Body of pancreas (tissue), 4 donors: ENCODE measurements at regions not wholly inside any gene's neighbourhood (a gene's known extent, or its start where the extent isn't known, plus 50 kb on each side); places are given as distances from the start of the nearest gene placed in this dataset.

Experiments used
- ATAC-seq: fragments of 150-250 bp; one replicate; pipeline ENCODE4 v1.9.1; 2016
- DNase-seq, 4 donors: peaks; one replicate each; pipeline ENCODE4 v3.0.0-alpha.2; 2019
- H3K27ac ChIP-seq, 4 donors: fragments of 200-600 bp; sonication (generic); 1 replicate in 3 of 4; 2 replicates in 1 of 4; pipeline versions ENCODE4 v1.5.1 to v1.6.1; 2016 to 2019; ENCODE audit warnings: mild to moderate bottlenecking in 1 of 4, mixed read lengths in 1 of 4, moderate library complexity in 1 of 4
- H3K27me3 ChIP-seq, 2 donors: fragments of 200-600 bp; sonication (generic); one replicate each; pipeline ENCODE4 v1.6.0; 2016; ENCODE audit warnings: mild to moderate bottlenecking in 1 of 2
- H3K36me3 ChIP-seq, 2 donors: fragments of 200-600 bp; sonication (generic); replicated peaks in 1 of 2; 2 replicates each; pipeline ENCODE4 v1.5.1; 2016; ENCODE audit warnings: low read depth in 2 of 2; ENCODE audit not compliant: insufficient read depth in 1 of 2
- H3K4me1 ChIP-seq: fragments of 200-600 bp; sonication (generic); one replicate; pipeline ENCODE4 v1.6.0; 2016
- H3K4me3 ChIP-seq, 2 donors: fragments of 200-600 bp; sonication (generic); 1 replicate in 1 of 2; 2 replicates in 1 of 2; pipeline ENCODE4 v1.5.1; 2016 to 2019
- H3K9me3 ChIP-seq, 3 donors: fragments of 200-600 bp; sonication (generic); 1 replicate in 2 of 3; 2 replicates in 1 of 3; pipeline ENCODE4 v1.5.1; 2016
- POLR2A ChIP-seq, 3 donors: fragments of 450-650 bp; IDR thresholded peaks; one replicate each; pipeline ENCODE4 v1.6.1; 2016; ENCODE audit warnings: antibody characterized with exemption in 3 of 3, mild to moderate bottlenecking in 2 of 3
- WGBS, 2 donors: methylation state at CpG; one replicate each; pipeline ENCODE4 v1.1.5; 2017; 5-methylcytosine and 5-hydroxymethylcytosine counted together
- intact Hi-C: fragments of 100-400 bp; cut with DNase I; formaldehyde crosslinking; loops from one replicate; pipeline ENCODE4 v1.15.1; 2023
- TF ChIP-seq, protein P1 (sequence below), 7 experiments: fragments of 450-650 bp in 4 of 7; fragments of 200-600 bp in 3 of 7; sonication (generic) in 3 of 7; IDR thresholded peaks; one replicate each; pipeline ENCODE4 v1.5.1; 2016 to 2019; ENCODE audit warnings: antibody characterized with exemption in 7 of 7

DNA sequence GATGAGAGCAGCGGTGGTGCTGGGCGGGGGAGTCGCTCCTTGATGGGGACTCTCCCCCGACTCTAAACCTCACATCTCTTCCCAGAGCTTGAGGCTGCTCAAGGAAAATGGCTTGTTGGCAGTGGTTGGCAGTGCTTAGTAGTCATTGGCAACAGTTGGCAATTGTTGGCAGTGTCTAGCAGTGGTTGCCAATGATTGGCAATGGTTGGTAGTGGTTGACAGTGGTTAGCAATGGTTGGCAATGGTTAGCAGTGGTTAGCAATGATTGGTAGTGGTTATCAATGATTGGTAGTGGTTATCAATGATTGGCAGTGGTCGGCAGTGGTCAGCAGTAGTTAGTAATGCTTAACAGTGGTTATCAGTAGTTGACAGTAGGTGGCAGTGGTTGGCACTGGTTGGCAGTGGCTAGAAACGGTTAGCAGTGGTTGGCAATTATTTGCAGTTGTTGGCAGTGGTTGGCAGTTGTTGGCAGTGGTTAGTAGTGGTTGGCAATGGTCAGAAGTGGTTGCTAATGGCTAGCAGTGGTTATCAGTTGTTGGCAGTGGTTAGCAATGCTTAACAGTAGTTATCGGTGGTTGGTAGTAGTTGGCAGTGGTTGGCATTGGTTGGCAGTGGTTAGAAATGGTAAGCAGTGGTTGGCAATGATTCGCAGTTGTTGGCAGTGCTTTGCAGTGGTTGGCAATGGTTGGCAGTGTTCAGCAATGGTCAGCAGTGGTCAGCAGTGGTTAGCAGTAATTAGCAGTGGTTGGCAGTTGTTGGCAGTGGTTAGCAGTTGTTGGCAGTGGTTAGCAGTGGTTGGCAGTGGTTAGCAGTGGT is 85.4 kb upstream of the OTOS start:
- TF ChIP-seq POLR2A (IDR thresholded peaks at IDR 0.05) = no peak
- TF ChIP-seq, protein P1, sequence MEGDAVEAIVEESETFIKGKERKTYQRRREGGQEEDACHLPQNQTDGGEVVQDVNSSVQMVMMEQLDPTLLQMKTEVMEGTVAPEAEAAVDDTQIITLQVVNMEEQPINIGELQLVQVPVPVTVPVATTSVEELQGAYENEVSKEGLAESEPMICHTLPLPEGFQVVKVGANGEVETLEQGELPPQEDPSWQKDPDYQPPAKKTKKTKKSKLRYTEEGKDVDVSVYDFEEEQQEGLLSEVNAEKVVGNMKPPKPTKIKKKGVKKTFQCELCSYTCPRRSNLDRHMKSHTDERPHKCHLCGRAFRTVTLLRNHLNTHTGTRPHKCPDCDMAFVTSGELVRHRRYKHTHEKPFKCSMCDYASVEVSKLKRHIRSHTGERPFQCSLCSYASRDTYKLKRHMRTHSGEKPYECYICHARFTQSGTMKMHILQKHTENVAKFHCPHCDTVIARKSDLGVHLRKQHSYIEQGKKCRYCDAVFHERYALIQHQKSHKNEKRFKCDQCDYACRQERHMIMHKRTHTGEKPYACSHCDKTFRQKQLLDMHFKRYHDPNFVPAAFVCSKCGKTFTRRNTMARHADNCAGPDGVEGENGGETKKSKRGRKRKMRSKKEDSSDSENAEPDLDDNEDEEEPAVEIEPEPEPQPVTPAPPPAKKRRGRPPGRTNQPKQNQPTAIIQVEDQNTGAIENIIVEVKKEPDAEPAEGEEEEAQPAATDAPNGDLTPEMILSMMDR (IDR thresholded peaks at IDR 0.05) = peak in 1 of 7 experiments; percentile 13
- Histone ChIP-seq H3K27me3 (no peaks in the 10 kb centered on the region), H3K4me1 (no peaks in the 10 kb centered on the region), H3K36me3 (no peaks in the 10 kb centered on the region), H3K4me3 (no peak overlapping the region), H3K9me3 (no peaks in the 10 kb centered on the region), H3K27ac (no peak overlapping the region)
- ATAC-seq (no peak), DNase-seq (peak in 1 of 4 donors; percentile 5)
- WGBS, 2 donors = 71 to 75% methylated on average over 8 of the region's 8 CpGs
- intact Hi-C loops = no loop called here

- DNase-seq (peak in 2 of 4 donors; percentile 4 to 5), ATAC-seq (no peak)
- WGBS, 2 donors = 82 to 83% methylated on average over 6 to 8 of the region's 8 CpGs
- H3K36me3 ChIP-seq = no peaks in the 10 kb centered on the region
- TF ChIP-seq, protein P1 (IDR thresholded peaks at IDR 0.05) = no peak
- no peak for TF ChIP-seq POLR2A (IDR thresholded peaks at IDR 0.05)
- intact Hi-C loops = no loop called here
- no peak overlapping the region for H3K27ac ChIP-seq
- no peaks in the 10 kb centered on the region for H3K27me3 ChIP-seq
- H3K9me3 ChIP-seq = no peaks in the 10 kb centered on the region
- H3K4me1 ChIP-seq = peaks cover under 1% of the 10 kb centered on the region
- no peak overlapping the region for H3K4me3 ChIP-seq
Measured at GRCh38 chr2:240226672-240227537, 86.4 kb upstream of the OTOS start.

- Histone ChIP-seq H3K36me3 (no peaks in the 10 kb centered on the region), H3K27ac (no peak overlapping the region), H3K9me3 (no peaks in the 10 kb centered on the region), H3K4me1 (peaks cover 10% of the 10 kb centered on the region), H3K27me3 (no peaks in the 10 kb centered on the region), H3K4me3 (no peak overlapping the region)
- DNase-seq (peak in 2 of 4 donors; percentile 0 to 3), ATAC-seq (no peak)
- TF ChIP-seq POLR2A (IDR thresholded peaks at IDR 0.05) = no peak
- TF ChIP-seq, protein P1 (IDR thresholded peaks at IDR 0.05) = no peak
- intact Hi-C loops = no loop called here
- WGBS, 2 donors = 81 to 89% methylated on average over 4 to 14 of the region's 14 CpGs
Measured at GRCh38 chr2:240227538-240228428, 87.3 kb upstream of the OTOS start.

DNA sequence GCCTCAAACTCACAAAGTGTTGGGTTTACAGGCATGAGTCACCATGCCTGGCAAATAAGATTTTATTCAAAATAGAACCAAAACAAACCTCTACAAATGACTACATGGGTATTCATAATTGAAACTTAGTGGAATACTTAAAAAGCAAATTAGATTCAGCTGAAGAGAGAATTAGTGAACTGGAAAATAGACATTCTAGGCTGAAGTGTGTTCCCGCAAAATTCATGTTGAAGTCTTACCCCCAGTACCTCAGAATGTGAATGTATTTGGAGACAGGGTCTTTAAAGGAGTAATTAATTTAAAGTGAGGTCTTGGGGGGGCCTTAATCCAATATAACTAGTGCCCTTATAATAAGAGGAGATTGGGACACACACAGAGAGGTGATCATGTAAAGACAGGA is 88.5 kb upstream of the OTOS start:
- ATAC-seq = no peak
- Histone ChIP-seq H3K4me3 (no peak overlapping the region), H3K27ac (no peak overlapping the region), H3K4me1 (peaks cover 19% of the 10 kb centered on the region), H3K36me3 (no peaks in the 10 kb centered on the region), H3K9me3 (no peaks in the 10 kb centered on the region), H3K27me3 (no peaks in the 10 kb centered on the region)
- no peak for DNase-seq
- intact Hi-C loops = no loop called here
- TF ChIP-seq POLR2A (IDR thresholded peaks at IDR 0.05) = no peak
- TF ChIP-seq, protein P1 (IDR thresholded peaks at IDR 0.05) = no peak
- WGBS, 2 donors = 97 to 100% methylated on average over 1 of the region's 1 CpG
